Esophagus muscularis mucosa (tissue), 3 donors: ENCODE measurements at regions not wholly inside any gene's neighbourhood (a gene's known extent, or its start where the extent isn't known, plus 50 kb on each side); places are given as distances from the start of the nearest gene placed in this dataset.

Experiments used
- EP300 ChIP-seq: sonication (generic); formaldehyde crosslinking; IDR thresholded peaks from one replicate; pipeline ENCODE4 v1.6.1; 2017; ENCODE audit warnings: antibody characterized with exemption
- TF ChIP-seq, protein P1 (sequence below), 3 experiments: fragments of 200-600 bp in 2 of 3; fragments of 450-650 bp in 1 of 3; sonication (generic) in 2 of 3; IDR thresholded peaks; one replicate each; pipeline ENCODE4 v1.5.1; 2017 to 2019; ENCODE audit warnings: antibody characterized with exemption in 3 of 3, mild to moderate bottlenecking in 2 of 3, moderate library complexity in 1 of 3

DNA sequence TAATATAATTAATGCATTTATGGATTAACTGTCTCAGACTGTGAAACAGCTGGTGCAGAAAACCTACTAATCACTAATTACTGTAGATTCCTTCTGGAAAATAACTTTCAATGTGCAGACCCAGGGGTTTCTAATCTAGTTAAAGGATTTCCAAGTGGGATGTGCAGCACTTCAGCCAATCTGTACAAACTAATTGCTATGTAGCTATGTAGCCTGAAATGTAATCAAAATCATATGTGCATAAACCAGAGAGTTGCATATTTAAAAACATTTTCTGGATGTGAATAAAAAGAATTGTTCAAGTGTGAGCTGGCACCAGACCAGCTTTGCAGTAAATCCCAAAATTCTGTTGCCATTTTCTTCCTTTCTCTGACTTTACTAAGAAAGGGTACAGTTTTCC is 127.5 kb upstream of the CD96 start:
- no peak for TF ChIP-seq EP300
- TF ChIP-seq, protein P1, sequence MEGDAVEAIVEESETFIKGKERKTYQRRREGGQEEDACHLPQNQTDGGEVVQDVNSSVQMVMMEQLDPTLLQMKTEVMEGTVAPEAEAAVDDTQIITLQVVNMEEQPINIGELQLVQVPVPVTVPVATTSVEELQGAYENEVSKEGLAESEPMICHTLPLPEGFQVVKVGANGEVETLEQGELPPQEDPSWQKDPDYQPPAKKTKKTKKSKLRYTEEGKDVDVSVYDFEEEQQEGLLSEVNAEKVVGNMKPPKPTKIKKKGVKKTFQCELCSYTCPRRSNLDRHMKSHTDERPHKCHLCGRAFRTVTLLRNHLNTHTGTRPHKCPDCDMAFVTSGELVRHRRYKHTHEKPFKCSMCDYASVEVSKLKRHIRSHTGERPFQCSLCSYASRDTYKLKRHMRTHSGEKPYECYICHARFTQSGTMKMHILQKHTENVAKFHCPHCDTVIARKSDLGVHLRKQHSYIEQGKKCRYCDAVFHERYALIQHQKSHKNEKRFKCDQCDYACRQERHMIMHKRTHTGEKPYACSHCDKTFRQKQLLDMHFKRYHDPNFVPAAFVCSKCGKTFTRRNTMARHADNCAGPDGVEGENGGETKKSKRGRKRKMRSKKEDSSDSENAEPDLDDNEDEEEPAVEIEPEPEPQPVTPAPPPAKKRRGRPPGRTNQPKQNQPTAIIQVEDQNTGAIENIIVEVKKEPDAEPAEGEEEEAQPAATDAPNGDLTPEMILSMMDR (IDR thresholded peaks at IDR 0.05) = no peak
